NCI-H460 (cell line): ENCODE measurements at regions not wholly inside any gene's neighbourhood (a gene's known extent, or its start where the extent isn't known, plus 50 kb on each side); places are given as distances from the start of the nearest gene placed in this dataset.
"Not testable (repeated sequence)": the region's sequence is repeated elsewhere in the genome, so short reads cannot be mapped to it uniquely, and the experiment has no call there.

Experiments used
- DNase-seq: peaks from one replicate; pipeline ENCODE4 v3.0.0-alpha.2; 2016; ENCODE audit warnings: low read depth; ENCODE audit errors: extremely low read depth

- DNase-seq = no peak
Measured at GRCh38 chr21:15562748-15563147, 167.0 kb upstream of the USP25 start.

GRCh38 chr21:15564907-15565306, 164.9 kb upstream of the USP25 start:
- DNase-seq = no peak

- DNase-seq = no peak
Measured at GRCh38 chr21:15566703-15567102, 163.1 kb upstream of the USP25 start.

GRCh38 chr21:15567191-15567590, 162.6 kb upstream of the USP25 start:
- no peak for DNase-seq

GRCh38 chr21:15568516-15568915, 161.3 kb upstream of the USP25 start:
- no peak for DNase-seq

GRCh38 chr21:15586752-15587427, 142.9 kb upstream of the USP25 start:
- DNase-seq = no peak

GRCh38 chr21:15592271-15592860, 137.4 kb upstream of the USP25 start:
- peak; percentile 49 for DNase-seq

- no peak for DNase-seq
Measured at GRCh38 chr21:15592957-15593356, 136.8 kb upstream of the USP25 start.

GRCh38 chr21:15601390-15601789, 128.4 kb upstream of the USP25 start:
- DNase-seq = no peak

- peak; percentile 80 for DNase-seq
Measured at GRCh38 chr21:15604413-15604812, 125.4 kb upstream of the USP25 start.

GRCh38 chr21:15614766-15615165, 115.0 kb upstream of the USP25 start:
- no peak for DNase-seq

- no peak for DNase-seq
Measured at GRCh38 chr21:15616864-15617574, 112.8 kb upstream of the USP25 start.

GRCh38 chr21:15617964-15618363, 111.8 kb upstream of the USP25 start:
- no peak for DNase-seq

- DNase-seq = no peak
Measured at GRCh38 chr21:15620892-15621291, 108.9 kb upstream of the USP25 start.

GRCh38 chr21:15624646-15625045, 105.1 kb upstream of the USP25 start:
- DNase-seq = no peak

- DNase-seq = no peak
Measured at GRCh38 chr21:15625363-15625762, 104.4 kb upstream of the USP25 start.

- DNase-seq = no peak
Measured at GRCh38 chr21:15626031-15626430, 103.8 kb upstream of the USP25 start.

- no peak for DNase-seq
Measured at GRCh38 chr21:15627011-15627410, 102.8 kb upstream of the USP25 start.

- no peak for DNase-seq
Measured at GRCh38 chr21:15627823-15628222, 102.0 kb upstream of the USP25 start.

- no peak for DNase-seq
Measured at GRCh38 chr21:15631342-15631741, 98.4 kb upstream of the USP25 start.

- DNase-seq = not testable (repeated sequence)
Measured at GRCh38 chr21:15634541-15634940, 95.2 kb upstream of the USP25 start.
